ENCODE measurements at regions not wholly inside any gene's neighbourhood (a gene's known extent, or its start where the extent isn't known, plus 50 kb on each side); places are given as distances from the start of the nearest gene placed in this dataset.

GRCh38 chr18:11388755-11389680 lies 220.4 kb upstream of the SLC35G4 start:
- Mint-ChIP-seq H3K4me3 (no peak overlapping the region), H3K27me3 (no peaks in the 10 kb centered on the region), H3K27ac (no peak overlapping the region), H3K4me1 (ENCODE audit: low read depth) (no peaks in the 10 kb centered on the region), H3K9me3 (no peaks in the 10 kb centered on the region), H3K36me3 (ENCODE audit: low read depth) (no peaks in the 10 kb centered on the region)
- DNase-seq (no peak), ATAC-seq (no peak)
- ChIA-PET POLR2A (no interaction called here), CTCF (no interaction called here)
- intact Hi-C loops (cut with micrococcal nuclease) = no loop called here
- TF ChIP-seq CTCF (IDR thresholded peaks at IDR 0.05) = no peak

GRCh38 chr18:11387880-11388279 lies 221.5 kb upstream of the SLC35G4 start:
- peak; percentile 6 for DNase-seq
- no peaks in the 10 kb centered on the region for H3K27me3 Mint-ChIP-seq
- no peak overlapping the region for H3K4me3 Mint-ChIP-seq
- H3K9me3 Mint-ChIP-seq = no peaks in the 10 kb centered on the region
- no peak for TF ChIP-seq CTCF (IDR thresholded peaks at IDR 0.05)
- intact Hi-C loops (cut with micrococcal nuclease) = no loop called here
- no peaks in the 10 kb centered on the region for H3K36me3 Mint-ChIP-seq (ENCODE audit: low read depth)
- no peak overlapping the region for H3K27ac Mint-ChIP-seq
- ChIA-PET CTCF (no interaction called here), POLR2A (no interaction called here)
- H3K4me1 Mint-ChIP-seq (ENCODE audit: low read depth) = no peaks in the 10 kb centered on the region
- no peak for ATAC-seq

- no peaks in the 10 kb centered on the region for H3K27me3 Mint-ChIP-seq
- ATAC-seq (no peak), DNase-seq (no peak)
- H3K4me3 Mint-ChIP-seq = no peak overlapping the region
- TF ChIP-seq CTCF (IDR thresholded peaks at IDR 0.05) = no peak
- POLR2A ChIA-PET = no interaction called here
- H3K36me3 Mint-ChIP-seq (ENCODE audit: low read depth) = no peaks in the 10 kb centered on the region
- no peaks in the 10 kb centered on the region for H3K9me3 Mint-ChIP-seq
- no peaks in the 10 kb centered on the region for H3K4me1 Mint-ChIP-seq (ENCODE audit: low read depth)
- no peak overlapping the region for H3K27ac Mint-ChIP-seq
- CTCF ChIA-PET = no interaction called here
- intact Hi-C loops (cut with micrococcal nuclease) = no loop called here
These were observed 226.0 kb upstream of the SLC35G4 start for GRCh38 chr18:11383381-11383780.

GRCh38 chr18:11380968-11381367 lies 228.4 kb upstream of the SLC35G4 start:
- TF ChIP-seq CTCF (IDR thresholded peaks at IDR 0.05) = no peak
- Mint-ChIP-seq H3K27me3 (no peaks in the 10 kb centered on the region), H3K9me3 (no peaks in the 10 kb centered on the region), H3K4me3 (no peak overlapping the region), H3K36me3 (ENCODE audit: low read depth) (no peaks in the 10 kb centered on the region), H3K27ac (no peak overlapping the region), H3K4me1 (ENCODE audit: low read depth) (no peaks in the 10 kb centered on the region)
- DNase-seq = no peak
- intact Hi-C loops (cut with micrococcal nuclease) = no loop called here
- ChIA-PET POLR2A (no interaction called here), CTCF (interaction anchor here (1.2 kb wide), 1 partner anchor 14 kb away, joined by 3 read pairs; no protein-coding TSS in a partner anchor)
- no peak for ATAC-seq

GRCh38 chr18:11379660-11380059 lies 229.7 kb upstream of the SLC35G4 start:
- Mint-ChIP-seq H3K4me3 (no peak overlapping the region), H3K9me3 (no peaks in the 10 kb centered on the region), H3K27ac (no peak overlapping the region), H3K4me1 (ENCODE audit: low read depth) (no peaks in the 10 kb centered on the region), H3K36me3 (ENCODE audit: low read depth) (no peaks in the 10 kb centered on the region), H3K27me3 (no peaks in the 10 kb centered on the region)
- intact Hi-C loops (cut with micrococcal nuclease) = no loop called here
- DNase-seq (no peak), ATAC-seq (no peak)
- no peak for TF ChIP-seq CTCF (IDR thresholded peaks at IDR 0.05)
- POLR2A ChIA-PET = no interaction called here
- CTCF ChIA-PET = interaction anchor here (1.2 kb wide), 1 partner anchor 12 kb away, joined by 3 read pairs; no protein-coding TSS in a partner anchor
